ENCODE measurements at regions not wholly inside any gene's neighbourhood (a gene's known extent, or its start where the extent isn't known, plus 50 kb on each side); places are given as distances from the start of the nearest gene placed in this dataset.

DNA sequence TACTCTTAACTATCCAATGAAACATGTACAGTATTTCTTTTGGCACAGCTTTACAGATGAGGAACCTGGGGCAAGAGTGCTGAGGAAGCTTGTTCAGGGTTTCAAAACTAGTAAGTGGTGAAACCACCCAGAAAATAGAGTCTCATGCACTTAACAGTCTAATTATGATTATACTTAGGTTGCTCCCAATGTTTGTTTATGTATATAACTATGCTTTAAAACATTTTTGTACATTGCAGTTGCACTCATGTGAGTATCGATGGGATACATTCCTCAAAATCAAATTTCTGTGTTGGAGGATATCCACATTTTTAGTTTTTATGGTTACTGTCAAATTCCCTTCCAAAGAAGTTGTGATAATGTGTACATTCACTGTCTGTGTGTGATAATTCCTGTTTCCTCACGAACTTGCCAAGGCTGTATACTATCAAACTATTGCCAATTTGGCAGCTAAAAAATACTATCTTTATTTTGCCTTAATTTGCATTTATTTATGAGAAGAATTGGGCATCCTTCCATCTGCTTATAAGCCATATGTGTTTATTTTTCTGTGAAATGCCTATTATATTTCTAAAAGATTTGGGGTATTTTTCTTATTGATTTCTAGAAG, 143.9 kb upstream of the SSTR1 start:
- Histone ChIP-seq H3K27ac (no peak overlapping the region), H3K4me3 (no peak overlapping the region)
- TF ChIP-seq, protein P1, sequence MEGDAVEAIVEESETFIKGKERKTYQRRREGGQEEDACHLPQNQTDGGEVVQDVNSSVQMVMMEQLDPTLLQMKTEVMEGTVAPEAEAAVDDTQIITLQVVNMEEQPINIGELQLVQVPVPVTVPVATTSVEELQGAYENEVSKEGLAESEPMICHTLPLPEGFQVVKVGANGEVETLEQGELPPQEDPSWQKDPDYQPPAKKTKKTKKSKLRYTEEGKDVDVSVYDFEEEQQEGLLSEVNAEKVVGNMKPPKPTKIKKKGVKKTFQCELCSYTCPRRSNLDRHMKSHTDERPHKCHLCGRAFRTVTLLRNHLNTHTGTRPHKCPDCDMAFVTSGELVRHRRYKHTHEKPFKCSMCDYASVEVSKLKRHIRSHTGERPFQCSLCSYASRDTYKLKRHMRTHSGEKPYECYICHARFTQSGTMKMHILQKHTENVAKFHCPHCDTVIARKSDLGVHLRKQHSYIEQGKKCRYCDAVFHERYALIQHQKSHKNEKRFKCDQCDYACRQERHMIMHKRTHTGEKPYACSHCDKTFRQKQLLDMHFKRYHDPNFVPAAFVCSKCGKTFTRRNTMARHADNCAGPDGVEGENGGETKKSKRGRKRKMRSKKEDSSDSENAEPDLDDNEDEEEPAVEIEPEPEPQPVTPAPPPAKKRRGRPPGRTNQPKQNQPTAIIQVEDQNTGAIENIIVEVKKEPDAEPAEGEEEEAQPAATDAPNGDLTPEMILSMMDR (IDR thresholded peaks at IDR 0.05): no peak
- DNase-seq (ENCODE audit: low spot score): no peak

DNA sequence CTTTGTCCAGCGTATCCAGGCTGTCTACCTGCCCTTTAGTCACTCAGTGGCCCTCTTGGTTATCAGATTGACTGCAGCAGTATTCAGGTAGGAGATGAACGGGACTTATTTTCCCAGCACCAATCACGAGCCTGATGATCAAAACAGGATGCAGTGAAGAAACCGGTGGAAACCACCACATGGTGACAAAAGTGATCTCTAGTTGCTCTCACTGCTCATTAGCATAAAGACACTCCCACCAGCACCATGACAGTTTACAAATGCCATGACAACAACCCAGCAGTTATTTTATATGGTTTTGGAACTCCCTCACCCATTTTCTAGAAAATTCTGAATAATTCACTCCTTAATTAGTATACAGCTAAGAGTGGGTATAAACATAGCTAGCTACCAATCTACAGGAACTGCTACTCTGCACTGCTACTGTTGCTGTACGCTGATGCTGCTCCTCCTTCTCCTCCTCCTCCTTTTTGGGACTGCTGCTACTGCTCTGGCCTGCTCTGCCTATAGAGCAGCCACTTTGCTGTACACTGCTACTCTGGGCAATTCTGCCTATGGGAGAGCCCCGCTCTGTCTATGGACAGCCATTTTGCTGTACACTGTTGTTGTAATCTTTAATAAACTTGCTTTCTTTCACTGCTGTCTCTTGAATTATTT, 142.5 kb upstream of the SSTR1 start:
- no peak overlapping the region for H3K27ac ChIP-seq
- no peak for DNase-seq (ENCODE audit: low spot score)
- TF ChIP-seq, protein P1 (IDR thresholded peaks at IDR 0.05): no peak
- no peak overlapping the region for H3K4me3 ChIP-seq

DNA sequence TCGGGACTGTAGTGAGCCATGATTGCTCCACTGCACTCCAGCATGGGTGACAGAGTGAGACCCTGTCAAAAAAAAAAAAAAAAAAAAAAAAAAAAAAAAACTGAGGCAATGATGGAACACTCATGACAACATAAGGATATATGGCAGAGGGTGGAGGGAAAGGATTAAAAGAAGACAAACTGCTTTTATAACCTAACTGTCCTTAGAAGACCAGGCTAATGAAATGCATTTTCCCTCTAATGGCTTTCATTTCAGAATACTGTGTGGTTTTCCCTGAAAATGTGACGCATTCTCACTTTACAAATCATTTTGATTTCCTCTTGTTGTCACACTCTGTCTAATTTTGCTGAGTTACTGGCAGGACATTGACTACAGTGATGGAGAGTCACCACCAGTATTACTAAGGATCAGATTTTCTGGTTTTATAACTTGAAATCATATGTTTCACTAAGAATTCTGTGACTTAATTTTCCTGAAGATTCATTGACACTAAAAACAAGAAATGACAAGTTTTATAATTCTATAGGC, 137.6 kb upstream of the SSTR1 start:
- TF ChIP-seq, protein P1 (IDR thresholded peaks at IDR 0.05): no peak
- DNase-seq (ENCODE audit: low spot score): no peak
- Histone ChIP-seq H3K4me3 (no peak overlapping the region), H3K27ac (no peak overlapping the region)

DNA sequence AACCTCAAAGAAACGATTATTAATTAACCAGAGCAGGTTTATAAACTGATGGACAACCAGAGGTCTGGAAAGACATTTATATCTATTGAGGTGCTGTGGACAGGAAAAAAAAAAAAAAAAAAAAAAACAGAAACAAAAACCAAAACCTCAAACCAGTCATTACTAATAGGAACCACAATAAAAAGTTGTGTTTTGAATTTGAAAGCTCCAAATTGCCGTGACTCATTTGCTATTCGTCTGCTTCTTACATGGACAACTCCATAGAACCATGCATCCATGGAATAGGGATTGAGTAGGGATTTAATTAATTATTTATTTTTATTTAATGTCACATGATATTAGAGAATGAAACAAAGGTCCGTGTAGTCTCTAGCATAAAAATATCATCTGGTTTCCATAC, 134.1 kb upstream of the SSTR1 start:
- Histone ChIP-seq H3K4me3 (no peak overlapping the region), H3K27ac (no peak overlapping the region)
- TF ChIP-seq, protein P1 (IDR thresholded peaks at IDR 0.05): no peak
- DNase-seq (ENCODE audit: low spot score): no peak

DNA sequence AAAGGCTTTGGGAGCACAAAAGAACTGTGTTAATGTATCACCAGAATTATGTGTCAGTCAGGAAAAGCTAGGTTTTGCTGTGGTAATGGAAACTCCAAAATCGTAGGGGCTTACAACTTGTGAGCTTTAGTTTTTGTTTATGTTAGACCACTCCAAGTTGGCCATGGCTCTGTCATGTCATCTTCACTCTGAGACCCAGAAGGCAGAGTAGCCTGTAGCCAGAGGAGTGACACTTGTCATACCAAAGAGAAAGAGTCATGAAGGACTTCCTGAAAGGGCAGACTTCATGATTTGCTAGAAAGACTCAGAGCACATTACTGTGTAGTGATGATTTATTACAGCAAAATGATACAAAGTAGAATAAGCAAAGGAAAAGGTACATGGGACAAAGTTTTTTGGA, 133.6 kb upstream of the SSTR1 start:
- DNase-seq (ENCODE audit: low spot score): no peak
- Histone ChIP-seq H3K27ac (no peak overlapping the region), H3K4me3 (no peak overlapping the region)
- TF ChIP-seq, protein P1 (IDR thresholded peaks at IDR 0.05): no peak

DNA sequence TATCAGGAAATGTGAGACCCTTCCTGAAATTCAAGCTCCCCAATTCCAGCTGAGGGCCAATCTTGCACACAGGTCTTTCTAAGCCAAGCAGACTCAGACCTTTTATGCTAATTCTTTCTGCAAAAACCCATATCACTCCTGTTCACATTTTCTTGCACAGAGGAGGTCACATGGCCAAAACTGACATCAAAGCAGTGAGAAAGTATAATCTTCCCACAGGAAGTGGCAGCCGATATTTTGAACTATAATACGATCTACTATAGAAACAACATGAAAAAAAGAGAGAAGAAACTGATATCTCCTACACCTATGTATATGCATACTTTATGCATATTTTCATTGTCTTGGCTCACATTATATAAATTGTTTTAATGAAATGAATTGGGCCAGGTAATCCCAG, 132.9 kb upstream of the SSTR1 start:
- no peak overlapping the region for H3K27ac ChIP-seq
- TF ChIP-seq, protein P1 (IDR thresholded peaks at IDR 0.05): no peak
- DNase-seq (ENCODE audit: low spot score): no peak
- H3K4me3 ChIP-seq: no peak overlapping the region

DNA sequence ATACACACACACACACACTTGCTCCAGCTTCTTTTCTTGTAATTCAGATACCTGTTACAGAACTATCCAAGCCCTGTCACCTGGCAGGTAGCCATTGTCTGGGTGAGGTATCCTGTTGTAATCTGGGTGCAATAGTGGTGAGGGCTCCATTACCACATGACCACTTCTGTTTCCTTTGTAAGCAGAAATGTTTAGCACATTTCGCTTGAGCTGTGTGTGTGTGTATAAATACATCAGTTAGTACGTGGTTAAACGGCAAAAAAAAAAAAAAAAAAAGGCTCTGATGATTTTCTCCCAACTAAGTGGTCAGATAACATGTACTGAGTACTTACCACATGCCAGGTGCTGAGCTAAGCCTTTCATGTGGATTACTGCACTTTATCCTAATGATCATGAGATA, 129.3 kb upstream of the SSTR1 start:
- DNase-seq (ENCODE audit: low spot score): no peak
- H3K4me3 ChIP-seq: no peak overlapping the region
- TF ChIP-seq, protein P1 (IDR thresholded peaks at IDR 0.05): no peak
- H3K27ac ChIP-seq: no peak overlapping the region
